NCI-H1694 treated with DMSO at 0.1 percent for 48 hours (cell line): ENCODE measurements at regions not wholly inside any gene's neighbourhood (a gene's known extent, or its start where the extent isn't known, plus 50 kb on each side); places are given as distances from the start of the nearest gene placed in this dataset.

Source experiments
- DNase-seq: peaks from one replicate; lab custom pipeline; 2025; lab: John Stamatoyannopoulos, UW

DNA sequence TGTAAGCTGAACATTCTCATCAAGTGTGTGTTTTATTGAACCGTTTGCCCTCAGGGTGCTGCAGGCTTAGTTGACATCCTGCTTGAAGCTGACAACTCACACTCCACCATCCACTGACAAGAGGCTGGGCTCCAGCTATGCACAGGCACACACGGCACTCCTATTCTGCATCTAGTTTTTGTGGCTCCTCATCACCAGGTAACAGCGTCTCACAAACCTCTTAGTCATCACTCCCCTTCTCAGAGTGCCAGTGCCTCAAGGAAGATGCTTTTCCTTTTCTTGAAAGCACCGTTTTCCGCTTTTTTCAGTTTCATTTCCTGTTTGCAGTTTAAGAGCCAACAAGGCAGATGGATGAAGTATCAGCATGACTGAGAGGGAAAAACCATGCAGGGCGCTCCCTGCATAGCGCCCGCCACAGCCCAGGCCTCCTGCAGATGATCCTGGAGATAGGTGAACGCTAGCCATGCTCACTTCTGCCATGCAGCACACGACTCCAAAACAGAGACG is 491.2 kb downstream of the COG6 start:
- DNase-seq = no peak

DNA sequence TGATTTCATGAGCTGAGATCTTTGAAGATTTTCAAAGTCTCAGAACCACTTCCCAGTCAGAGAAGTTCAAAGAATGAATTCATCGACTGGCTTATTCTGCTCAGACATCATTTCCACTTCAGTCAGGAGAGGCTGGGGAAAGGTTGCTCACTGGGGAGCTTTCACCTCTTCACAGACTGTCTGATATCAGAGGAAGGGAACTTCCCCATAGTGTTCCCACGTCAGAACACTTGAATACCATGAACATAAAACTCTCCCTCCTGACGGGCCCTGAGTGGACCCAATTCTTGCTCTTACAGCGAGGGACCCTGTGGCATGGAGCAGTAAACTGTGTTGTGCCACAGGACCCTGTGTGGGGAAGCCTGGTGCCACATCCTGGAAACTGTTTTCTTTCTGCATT is 492.6 kb downstream of the COG6 start:
- DNase-seq = no peak

DNA sequence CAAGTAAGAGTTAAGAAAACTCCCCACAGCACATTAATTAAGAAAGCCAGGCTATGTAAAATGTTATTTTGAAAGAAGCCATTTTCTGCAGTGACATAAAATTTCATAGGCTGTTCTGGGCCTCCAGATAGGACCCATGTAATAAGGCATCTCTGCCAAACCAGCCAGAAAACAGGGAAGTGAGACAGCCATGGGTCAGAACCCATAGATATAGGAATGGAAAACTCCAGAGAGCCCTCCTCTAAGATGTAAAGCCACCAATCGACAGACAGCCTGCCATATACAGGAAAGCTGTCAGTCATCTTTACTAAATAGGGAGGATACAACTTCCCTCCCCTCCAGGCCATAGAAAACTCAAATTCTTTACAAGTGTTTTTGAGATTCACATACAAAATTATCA is 493.3 kb downstream of the COG6 start:
- DNase-seq = no peak

DNA sequence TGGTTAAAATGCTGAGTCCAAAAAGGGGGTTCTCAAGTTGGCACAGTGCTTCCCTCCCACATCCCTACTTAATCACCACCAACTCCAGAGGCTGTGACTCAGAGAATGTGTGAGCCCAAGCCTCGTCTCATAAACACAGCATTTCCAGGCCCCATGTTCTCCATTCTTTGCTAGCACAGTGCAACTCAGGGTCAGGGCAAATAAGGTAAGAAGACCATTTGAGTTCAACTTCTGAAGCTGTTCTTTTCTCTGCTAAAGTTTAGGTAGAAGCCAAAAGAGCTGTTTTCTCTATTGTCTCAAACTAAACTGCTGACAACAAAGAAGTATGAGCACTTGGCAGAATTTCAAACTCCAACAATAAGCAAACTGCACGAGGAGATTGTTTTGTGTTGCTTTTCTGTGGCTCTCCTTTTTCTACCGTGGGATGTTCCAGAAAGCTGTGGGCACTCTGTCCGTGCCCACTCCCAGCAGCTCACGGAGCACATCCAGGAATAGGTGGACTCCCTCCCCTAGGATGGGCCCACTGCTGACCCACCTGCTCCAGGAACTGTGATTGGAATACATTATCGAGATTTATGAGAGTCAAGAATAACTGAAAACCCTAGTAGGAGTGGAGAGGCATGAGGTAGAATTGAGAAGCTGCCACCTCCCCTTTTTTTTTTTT is 494.3 kb downstream of the COG6 start:
- no peak for DNase-seq

DNA sequence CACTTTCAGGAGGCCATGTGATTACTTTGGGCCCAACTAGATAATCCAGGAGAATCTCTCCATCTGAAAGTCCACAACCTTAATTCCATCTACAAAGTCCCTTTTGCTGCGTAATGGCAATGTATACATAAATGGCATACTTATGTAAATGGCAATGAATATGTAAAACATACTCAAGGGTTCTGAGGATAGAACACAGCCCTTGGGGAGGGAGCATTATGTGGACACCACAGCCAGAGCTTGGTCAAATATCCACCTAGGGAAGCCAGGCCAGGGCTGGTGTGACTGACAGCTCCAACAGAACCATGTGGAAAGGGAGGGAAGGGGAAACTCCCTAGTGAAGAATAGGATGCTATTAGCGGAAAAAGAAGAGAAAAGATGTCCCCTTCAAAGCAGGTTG is 496.2 kb downstream of the COG6 start:
- no peak for DNase-seq

DNA sequence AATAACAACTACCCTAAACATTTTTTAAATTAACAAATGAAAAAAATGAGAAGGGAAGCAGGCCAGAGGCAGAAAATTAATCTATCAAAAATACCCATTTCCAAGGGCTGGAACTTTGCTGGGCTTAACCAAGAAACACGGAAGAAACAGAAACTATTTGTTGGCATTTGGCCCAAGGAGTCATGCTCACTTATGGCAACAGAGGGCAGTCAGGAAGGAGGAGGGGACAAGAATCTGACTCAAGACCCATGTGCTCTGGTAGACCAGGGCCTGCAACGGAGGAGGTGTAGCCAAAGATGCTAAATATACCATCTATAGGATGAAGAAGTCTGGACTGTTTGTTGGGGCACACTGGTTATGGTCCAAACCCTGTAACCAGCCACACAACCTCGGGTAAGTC is 496.7 kb downstream of the COG6 start:
- no peak for DNase-seq

DNA sequence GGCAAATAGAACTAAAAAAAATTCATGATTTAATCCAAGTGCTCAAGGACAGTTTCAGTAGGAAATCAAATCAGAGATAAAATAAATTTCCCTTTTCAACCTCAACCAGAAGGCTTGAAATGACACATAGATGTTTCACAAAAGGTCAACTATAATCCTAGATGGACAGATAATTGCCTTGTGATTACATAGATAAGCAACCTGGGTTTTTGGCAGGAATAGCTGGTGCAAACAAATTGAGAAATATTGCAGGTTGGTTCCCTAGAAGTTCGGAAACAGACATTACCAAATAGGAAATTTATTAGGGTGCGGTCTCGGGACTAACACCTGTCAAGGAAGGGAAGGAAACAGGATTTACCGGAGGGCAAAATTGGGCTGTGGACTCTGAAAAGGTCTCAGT is 497.5 kb downstream of the COG6 start:
- DNase-seq = no peak

DNA sequence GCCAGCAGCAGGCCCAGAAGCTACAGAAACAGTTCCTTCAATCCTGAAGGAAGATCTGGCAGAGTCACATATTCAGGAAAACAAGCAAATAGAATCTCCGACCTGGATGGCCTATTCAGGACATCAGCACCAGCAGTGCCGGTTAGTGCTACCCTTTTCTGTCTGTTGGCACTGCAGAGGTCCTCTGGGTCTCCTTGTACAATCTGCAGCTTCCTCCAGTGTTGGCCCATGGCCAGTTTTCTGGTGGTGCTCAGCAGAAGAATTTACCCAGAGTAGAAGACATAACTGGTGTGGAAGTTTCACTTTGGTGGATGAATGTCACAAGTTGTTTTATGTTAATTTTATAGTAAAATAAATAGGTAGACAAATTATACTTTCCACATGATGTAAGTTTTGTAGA is 498.1 kb downstream of the COG6 start:
- DNase-seq = no peak

DNA sequence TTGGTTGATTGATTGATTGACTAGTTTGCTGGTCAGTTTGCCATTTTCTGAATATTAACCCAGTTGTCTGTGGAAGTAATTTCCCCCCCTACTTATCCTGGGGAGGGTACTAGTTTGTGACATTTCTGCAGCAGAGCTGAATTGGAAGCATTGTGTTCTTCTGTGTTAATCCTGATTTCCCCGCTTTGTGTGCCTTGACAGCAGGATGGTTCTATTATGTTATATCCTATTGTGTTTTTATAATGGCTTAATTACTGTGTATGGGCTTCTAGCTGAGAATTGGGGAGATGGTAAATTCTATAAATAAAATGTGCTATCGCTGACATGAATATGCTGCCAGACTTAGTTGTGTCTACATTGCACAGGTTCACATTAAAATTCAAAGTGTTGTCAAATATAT is 499.7 kb downstream of the COG6 start:
- DNase-seq = no peak

DNA sequence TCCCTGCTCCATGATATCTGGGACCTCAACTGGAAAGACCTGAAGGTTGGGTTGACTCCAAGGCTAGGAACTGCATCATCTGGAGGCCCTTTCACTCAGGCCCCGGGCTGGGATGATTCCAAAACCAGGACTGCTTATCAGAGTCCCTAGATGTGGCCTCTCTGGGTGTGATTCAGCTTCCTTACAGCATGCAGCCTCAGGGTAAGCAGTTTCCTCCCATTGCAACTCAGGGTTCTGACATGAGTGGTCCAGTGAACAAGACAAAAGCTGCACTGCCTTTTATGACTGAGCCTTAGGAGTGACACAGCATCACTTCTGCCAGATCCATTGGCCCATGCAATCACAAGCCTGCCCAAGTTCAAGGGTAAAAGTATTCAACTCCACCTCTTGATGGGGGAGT is 502.8 kb downstream of the COG6 start:
- DNase-seq = no peak

DNA sequence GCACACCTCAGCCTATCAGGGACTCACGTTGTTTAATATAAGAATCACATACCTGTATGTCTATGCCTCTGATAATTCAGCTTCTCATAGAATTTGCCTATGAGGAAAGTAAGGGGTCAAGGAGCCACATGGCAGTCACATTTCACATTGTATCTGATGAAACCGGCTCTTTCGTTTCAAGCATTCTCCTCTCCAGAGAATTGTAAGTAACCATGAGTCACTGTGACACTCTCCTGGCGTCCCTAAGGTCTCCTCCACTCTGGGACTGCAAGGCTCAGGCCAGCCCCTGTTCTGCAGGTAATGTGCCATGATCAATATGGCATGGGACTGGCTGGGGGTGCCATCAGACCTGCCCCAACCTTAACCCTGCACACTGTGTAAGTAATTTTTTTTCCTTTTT is 503.3 kb downstream of the COG6 start:
- DNase-seq = no peak

DNA sequence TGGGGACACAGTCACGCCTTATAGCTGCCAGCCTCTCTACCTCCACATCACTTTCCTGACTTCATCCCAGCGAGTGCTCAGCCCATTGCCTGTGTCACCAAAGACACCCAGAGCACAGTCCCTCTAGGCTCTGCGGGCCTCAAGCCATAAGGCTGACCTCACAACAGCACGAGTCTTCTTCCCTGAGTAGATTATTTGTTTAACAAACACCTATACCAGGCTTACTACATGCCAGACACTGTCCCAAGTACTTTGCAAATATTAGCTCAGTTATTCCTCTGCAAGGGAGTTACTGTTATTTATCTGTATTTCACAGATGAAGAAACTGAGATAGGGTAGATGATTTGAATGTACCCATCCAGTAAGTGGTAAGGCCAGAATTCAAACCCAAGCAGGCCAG is 504.3 kb downstream of the COG6 start:
- no peak for DNase-seq

DNA sequence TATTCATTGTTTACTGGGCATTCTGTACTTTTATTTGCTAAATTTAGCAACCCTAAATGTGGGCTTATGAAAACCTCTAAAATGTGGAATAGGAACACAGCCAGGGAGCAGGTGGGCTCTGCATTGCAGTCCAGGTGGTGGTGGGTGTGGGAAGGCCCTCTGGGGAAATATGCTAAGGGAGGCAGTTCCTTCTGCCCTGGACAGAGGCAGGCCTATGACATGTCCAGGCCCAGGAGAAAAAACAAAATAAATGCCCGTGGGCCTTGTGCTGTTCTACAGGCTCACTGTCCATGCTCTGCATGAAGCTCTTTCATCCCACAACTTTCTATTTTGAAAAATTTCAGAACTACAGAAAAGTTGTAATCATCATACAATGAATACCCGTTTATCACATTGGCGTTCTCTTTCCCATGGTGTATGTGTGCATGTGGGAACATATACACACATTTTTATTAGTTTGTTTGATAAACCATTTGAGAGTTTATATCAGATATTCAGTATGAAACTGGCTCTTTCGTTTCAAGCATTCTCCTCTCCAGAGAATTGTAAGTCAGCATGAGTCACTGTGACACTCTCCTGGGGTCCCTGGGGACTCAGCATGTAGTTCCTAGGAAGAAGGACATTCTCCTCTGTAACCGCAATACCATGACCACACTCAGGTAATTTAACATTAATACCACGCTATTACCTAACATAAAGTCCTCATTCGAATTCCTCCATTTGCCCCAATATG is 505.3 kb downstream of the COG6 start:
- DNase-seq = peak; percentile 40

DNA sequence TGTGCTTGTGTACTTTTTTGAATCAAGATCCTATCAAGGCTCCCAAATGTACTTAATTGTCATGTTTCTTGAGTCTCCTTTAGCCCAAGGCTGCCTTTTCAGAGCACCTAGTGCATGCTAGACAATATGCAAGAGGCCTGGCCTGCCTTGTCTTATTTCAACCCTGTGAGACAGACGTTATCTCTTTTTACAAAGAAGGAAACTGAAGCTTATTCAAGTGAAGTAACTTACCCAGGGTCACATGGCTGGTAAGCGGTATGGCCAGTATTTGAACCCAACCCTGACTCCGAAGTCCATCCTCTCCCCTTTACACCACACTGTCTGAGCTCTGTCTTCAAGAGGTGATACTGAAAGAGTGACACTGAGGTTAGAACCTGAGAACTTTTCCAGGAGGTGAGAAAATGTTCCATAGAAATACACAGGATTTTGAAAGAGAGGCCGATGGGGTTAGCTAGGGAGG is 505.1 kb downstream of the FOXO1 start:
- no peak for DNase-seq

DNA sequence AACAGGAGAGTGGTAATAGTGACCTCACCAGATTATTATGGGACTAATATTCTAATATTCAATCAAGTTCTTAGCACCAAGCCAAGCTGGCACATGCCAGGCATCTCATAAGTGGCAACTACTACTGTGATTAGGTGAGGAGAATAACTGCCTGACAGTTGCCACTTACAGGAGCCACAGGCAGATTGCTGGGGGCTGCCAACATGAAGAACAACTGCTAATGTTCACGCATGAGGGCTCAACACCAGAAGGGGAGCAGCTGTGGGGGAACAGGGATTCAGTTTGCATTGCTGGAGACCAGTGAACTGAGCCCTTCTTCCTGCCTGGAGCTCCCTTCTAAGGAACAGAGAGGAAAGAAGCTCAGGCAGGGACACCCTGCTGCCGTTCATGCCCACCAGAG is 504.5 kb downstream of the FOXO1 start:
- DNase-seq = peak; percentile 89

DNA sequence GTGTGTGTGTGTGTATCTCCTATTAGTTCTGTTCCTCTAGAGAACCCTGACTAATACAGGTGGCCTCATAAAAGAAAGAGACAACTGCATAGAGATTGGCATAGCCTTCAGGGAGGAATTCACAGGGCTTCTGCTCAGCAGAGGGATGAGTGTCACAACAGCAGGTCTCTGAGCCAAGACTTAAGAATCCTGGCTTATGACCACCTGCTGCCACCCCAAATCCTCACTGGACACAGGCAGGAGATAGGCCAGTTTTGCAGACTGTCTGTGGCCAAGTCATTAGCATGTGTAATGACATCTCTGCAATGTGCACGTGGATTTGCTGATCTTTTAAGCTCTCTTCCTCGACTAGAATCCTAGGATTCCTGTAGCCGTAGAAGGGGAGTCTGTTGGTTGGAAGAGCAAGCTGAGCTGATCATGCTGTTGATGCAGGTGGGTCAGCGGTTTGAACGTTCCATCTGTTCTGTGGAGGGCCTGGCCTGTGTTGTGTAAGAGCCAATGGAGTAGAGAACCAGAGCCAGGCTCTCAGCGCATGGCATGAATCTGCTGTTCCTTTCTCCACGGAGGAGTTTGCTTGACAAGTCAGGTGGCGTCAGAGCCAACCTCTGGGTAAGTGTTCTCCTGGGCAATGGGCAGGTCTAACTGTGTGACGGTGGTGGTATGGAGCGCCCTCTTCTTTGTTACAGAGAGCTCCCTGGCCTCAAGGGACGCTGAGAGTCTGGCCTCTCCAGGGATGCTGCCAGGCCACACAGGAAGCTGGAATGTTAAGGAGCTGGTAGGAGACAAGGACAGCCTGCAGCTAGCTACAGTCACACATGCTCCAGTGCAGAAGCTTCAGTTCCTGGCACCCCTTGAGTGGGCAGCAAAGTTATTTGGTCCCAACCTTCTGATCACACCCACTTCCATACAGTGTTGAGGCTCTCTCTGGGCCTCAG is 503.1 kb downstream of the FOXO1 start:
- DNase-seq = peak; percentile 47

DNA sequence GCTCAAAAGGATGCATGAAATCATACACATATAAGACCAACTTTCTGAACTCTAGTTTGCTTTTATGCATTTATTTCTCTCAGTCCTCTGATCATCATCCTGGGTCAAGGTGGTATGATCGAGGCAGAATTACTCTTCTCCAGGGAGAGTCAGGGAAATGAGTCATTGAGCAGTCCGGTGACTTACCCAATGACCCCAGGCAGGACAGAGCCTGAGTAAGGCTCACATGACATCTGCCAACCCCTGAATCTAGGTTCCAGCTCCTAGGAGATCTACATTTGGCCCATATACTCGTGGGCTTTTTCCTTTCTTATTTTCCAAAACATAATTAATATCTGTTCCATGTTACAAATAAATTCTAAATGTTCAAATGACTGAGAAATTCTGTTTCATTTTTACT is 502.3 kb downstream of the FOXO1 start:
- no peak for DNase-seq

DNA sequence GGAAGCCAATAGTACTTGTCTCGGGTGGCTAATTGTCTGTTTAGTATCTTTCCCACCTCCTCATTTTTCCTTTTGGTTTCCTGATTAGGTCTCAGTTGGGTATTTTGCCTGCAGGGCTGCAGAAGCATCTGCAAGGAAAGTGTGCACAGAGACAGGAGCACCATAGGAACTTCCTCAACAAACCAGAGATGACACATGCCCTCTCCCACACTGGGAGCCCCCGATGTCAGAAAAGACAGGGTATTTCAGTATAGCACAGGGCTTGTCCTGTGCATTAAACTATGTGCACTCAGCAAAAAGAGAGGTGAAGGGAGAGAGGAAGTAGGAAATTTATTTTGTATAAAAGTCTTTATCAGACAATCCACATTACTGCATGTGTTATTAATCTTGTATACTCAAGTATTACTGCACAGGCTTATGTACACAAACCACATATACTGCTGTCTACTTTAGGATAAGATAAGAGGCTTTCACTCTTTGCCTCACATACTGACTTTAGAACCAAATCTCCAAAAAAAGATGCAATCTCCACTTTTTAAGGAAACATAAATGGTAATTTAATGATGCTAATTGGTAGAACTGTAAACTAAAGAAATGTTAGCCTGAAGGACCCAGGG is 501.0 kb downstream of the FOXO1 start:
- DNase-seq = peak; percentile 32

DNA sequence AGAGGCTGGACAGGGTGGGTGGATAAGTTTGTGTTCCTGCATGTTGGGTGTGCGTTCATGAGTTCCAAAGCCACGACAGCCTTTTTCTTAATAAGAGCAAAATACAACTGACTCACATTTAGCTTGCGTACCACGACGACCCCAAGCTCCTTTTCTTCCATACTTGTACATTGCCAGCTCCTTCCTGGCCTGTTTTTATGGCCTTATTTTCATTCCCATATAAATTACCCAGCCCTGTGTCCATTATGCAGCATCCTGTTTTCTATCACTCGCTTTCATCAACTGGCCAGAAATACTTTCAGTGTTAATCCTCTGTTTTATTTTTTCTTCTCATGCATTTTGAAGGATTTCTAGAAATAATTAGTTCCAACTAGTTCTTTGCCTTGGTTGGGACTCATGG is 499.1 kb downstream of the FOXO1 start:
- no peak for DNase-seq

DNA sequence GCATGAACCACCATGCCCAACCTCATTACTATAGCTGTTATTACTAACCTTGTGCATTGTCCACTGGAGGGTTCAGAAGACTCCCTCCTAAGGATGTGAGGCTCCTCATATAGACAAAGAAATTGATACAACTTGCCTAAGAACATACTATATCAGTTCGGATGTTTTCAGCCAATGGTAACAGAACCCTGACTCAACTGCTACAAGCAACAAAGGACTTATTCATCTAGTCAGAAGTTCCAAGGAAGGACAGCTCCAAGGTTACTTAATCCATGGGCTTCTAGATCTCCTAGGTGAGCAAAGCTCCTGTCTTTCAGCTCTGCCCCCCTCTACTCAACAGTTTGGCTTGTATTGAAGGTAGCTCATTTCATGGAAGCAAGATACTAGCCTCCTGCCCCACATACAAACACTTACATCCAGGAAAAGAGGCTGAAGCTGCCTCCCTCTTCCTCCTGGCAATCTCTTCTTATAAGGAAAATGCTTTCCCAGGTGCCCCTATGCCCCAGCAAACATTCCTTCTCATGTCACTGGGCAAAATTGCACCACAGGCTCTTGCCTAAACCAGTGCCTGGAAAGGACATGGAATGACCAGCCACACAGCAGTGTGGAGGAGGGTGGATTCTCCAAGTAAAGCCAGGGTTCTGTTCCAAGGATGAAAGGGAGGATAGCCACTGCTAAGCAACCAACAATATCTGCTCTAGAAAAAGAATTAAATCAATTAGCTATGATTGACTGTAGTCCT is 497.8 kb downstream of the FOXO1 start:
- DNase-seq = no peak

DNA sequence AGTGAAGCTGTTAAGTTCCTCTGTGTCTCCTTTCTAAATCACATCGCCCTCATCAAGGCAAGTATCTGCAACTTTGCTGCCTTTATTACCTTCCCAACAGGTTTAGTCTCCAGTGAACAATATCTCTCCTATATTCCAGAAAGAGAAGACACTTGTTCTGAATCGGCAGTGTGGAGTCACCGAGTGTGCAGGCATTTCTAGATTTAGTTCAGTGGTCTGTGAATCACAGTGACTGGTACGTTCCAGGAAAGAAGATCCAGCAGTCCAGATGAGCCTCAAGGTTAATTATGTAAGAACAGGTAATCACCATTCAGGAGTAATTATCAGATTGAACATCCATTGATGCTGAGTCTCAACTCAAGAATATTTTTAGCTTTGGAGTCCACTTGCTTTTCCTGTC is 497.0 kb downstream of the FOXO1 start:
- DNase-seq = no peak
